Loucy (cell line): ENCODE measurements at regions not wholly inside any gene's neighbourhood (a gene's known extent, or its start where the extent isn't known, plus 50 kb on each side); places are given as distances from the start of the nearest gene placed in this dataset.

Experiments used
- H2AFZ ChIP-seq: fragments of 200-600 bp; sonication (generic); 2 replicates; pipeline ENCODE4 v1.6.0; 2016; ENCODE audit warnings: antibody characterized with exemption, mild to moderate bottlenecking, low read length, moderate library complexity
- H3F3A ChIP-seq: fragments of 200-600 bp; 2 replicates; pipeline ENCODE4 v1.6.0; 2016; ENCODE audit warnings: antibody characterized with exemption, low read depth, mild to moderate bottlenecking
- H3K27me3 ChIP-seq: fragments of 200-600 bp; sonication (generic); 2 replicates; pipeline ENCODE4 v1.6.1; 2014; ENCODE audit warnings: low read length, mild to moderate bottlenecking; ENCODE audit not compliant: insufficient read depth, poor library complexity, severe bottlenecking
- H3K36me3 ChIP-seq: fragments of 200-600 bp; sonication (generic); 2 replicates; pipeline ENCODE4 v1.6.1; 2016; ENCODE audit warnings: low read length; ENCODE audit not compliant: insufficient read depth
- H3K4me1 ChIP-seq: fragments of 200-600 bp; sonication (generic); 2 replicates; pipeline ENCODE4 v1.5.1; 2014; ENCODE audit warnings: low read length, mild to moderate bottlenecking; ENCODE audit not compliant: insufficient read depth, poor library complexity, severe bottlenecking
- H3K4me2 ChIP-seq: fragments of 200-600 bp; sonication (generic); 2 replicates; pipeline ENCODE4 v1.6.0; 2014; ENCODE audit warnings: antibody characterized with exemption, low read length, low read depth, mild to moderate bottlenecking; ENCODE audit not compliant: poor library complexity, severe bottlenecking
- H3K4me3 ChIP-seq: fragments of 200-600 bp; sonication (generic); 2 replicates; pipeline ENCODE4 v1.5.1; 2014; ENCODE audit warnings: low read length, mild to moderate bottlenecking, mixed read lengths; ENCODE audit not compliant: poor library complexity, severe bottlenecking
- H3K79me2 ChIP-seq: fragments of 200-600 bp; sonication (generic); 2 replicates; pipeline ENCODE4 v1.6.1; 2014; ENCODE audit warnings: low read length; ENCODE audit not compliant: insufficient read depth
- H3K9ac ChIP-seq: fragments of 200-600 bp; sonication (generic); 2 replicates; pipeline ENCODE4 v1.6.0; 2014; ENCODE audit warnings: mild to moderate bottlenecking, low read depth, low read length, moderate library complexity; ENCODE audit not compliant: poor library complexity, severe bottlenecking
- H3K9me2 ChIP-seq: fragments of 200-600 bp; sonication (generic); replicated peaks from 2 replicates; pipeline ENCODE4 v1.6.1; 2016; ENCODE audit warnings: low read depth, low read length, mixed read lengths
- H3K9me3 ChIP-seq: fragments of 200-600 bp; sonication (generic); 2 replicates; pipeline ENCODE4 v1.6.1; 2014; ENCODE audit warnings: mild to moderate bottlenecking, antibody characterized with exemption, low read length, low read depth; ENCODE audit not compliant: insufficient read depth
- H4K20me1 ChIP-seq: fragments of 200-600 bp; sonication (generic); 2 replicates; pipeline ENCODE4 v1.6.0; 2014; ENCODE audit warnings: antibody characterized with exemption, low read length, mild to moderate bottlenecking; ENCODE audit not compliant: insufficient read depth, poor library complexity, severe bottlenecking
- EZH2phosphoT487 ChIP-seq: fragments of 200-600 bp; IDR thresholded peaks from 2 replicates; pipeline ENCODE4 v1.6.1; 2018; ENCODE audit warnings: antibody characterized with exemption, mild to moderate bottlenecking, moderate library complexity, borderline replicate concordance
- TF ChIP-seq, protein P1 (sequence below): fragments of 200-600 bp; sonication (generic); conservative IDR thresholded peaks from 2 replicates; pipeline ENCODE4 v1.5.1; 2014; ENCODE audit warnings: mild to moderate bottlenecking, antibody characterized with exemption, low read length

DNA sequence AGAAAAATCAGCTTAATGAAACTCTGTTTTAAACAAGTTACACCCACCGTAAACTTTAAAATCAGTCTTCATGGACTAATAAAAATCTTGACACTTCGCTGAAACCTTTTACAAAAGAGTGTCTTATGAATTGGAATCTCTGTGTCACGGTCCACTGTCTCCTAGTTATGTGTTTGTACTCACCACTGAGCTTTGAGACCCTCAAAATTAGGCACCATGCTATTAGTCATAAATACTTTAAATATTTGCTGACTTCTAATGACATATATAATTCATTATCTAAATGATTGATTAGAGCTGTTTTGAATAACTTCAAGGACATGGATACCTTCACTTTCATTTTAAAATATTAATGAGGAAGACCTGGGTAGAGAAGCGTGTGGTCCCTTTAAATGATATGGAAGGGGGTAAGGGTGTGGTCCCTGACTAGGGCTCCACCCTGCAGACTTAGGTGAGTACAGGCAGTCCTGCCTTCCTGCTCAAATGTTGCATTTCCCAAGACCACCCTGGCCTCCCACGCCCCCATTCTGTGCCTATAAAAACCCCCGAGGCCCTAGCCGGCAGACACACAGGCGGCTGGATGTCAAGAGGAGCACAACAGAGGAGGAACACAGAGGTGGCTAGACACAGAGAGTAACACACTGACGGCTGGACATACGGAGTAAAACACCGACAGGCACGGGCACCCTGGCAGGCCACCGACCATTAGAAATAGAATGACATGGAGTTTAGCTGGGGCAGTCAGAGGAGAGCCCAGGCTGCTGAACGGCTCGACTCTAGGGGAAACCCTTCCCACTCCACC, 179.0 kb upstream of the CDH9 start:
- Histone ChIP-seq H3K9ac (no peak overlapping the region), H3K9me3 (no peaks in the 10 kb centered on the region), H4K20me1 (no peaks in the 10 kb centered on the region), H2AFZ (no peak overlapping the region), H3F3A (no peaks in the 10 kb centered on the region), H3K4me3 (no peak overlapping the region), H3K79me2 (no peaks in the 10 kb centered on the region), H3K4me2 (no peak overlapping the region), H3K9me2 (no peaks in the 10 kb centered on the region), H3K4me1 (no peaks in the 10 kb centered on the region), H3K36me3 (no peaks in the 10 kb centered on the region), H3K27me3 (no peaks in the 10 kb centered on the region)
- TF ChIP-seq, protein P1, sequence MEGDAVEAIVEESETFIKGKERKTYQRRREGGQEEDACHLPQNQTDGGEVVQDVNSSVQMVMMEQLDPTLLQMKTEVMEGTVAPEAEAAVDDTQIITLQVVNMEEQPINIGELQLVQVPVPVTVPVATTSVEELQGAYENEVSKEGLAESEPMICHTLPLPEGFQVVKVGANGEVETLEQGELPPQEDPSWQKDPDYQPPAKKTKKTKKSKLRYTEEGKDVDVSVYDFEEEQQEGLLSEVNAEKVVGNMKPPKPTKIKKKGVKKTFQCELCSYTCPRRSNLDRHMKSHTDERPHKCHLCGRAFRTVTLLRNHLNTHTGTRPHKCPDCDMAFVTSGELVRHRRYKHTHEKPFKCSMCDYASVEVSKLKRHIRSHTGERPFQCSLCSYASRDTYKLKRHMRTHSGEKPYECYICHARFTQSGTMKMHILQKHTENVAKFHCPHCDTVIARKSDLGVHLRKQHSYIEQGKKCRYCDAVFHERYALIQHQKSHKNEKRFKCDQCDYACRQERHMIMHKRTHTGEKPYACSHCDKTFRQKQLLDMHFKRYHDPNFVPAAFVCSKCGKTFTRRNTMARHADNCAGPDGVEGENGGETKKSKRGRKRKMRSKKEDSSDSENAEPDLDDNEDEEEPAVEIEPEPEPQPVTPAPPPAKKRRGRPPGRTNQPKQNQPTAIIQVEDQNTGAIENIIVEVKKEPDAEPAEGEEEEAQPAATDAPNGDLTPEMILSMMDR: no peak
- no peak for TF ChIP-seq EZH2phosphoT487

DNA sequence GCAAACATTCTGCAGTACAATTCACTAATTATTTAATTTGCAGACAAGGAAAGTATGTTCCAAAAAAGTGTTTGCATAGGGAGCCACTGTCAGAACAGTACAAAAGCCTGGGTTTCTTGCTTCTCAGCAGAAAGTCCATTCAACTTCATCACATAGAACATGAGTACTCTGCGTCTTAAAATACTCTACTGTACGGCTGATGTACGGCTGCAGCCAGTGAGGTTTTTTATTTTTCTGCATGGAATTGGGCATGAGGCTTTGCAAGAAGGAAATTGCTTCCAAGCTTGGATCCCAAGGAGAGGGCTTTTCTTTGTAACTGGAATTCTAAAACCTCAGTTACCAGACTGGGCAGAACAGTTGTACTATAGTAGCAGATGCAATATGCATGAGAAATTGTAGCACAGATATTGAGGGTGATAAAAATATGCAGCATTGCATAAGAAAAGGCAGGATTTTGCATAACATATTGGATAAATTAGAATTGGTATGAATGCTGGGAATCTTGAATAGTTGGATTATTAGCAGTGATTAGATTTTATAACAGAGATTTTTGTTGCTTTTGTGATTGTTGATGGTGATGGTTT, 178.1 kb upstream of the CDH9 start:
- no peak overlapping the region for H3K9ac ChIP-seq
- no peaks in the 10 kb centered on the region for H3K4me1 ChIP-seq
- H3F3A ChIP-seq: no peaks in the 10 kb centered on the region
- H3K4me3 ChIP-seq: no peak overlapping the region
- no peaks in the 10 kb centered on the region for H4K20me1 ChIP-seq
- H3K4me2 ChIP-seq: no peak overlapping the region
- no peak overlapping the region for H2AFZ ChIP-seq
- H3K27me3 ChIP-seq: no peaks in the 10 kb centered on the region
- no peaks in the 10 kb centered on the region for H3K36me3 ChIP-seq
- no peaks in the 10 kb centered on the region for H3K9me3 ChIP-seq
- H3K79me2 ChIP-seq: no peaks in the 10 kb centered on the region
- no peaks in the 10 kb centered on the region for H3K9me2 ChIP-seq
- TF ChIP-seq, protein P1: no peak
- TF ChIP-seq EZH2phosphoT487: no peak

DNA sequence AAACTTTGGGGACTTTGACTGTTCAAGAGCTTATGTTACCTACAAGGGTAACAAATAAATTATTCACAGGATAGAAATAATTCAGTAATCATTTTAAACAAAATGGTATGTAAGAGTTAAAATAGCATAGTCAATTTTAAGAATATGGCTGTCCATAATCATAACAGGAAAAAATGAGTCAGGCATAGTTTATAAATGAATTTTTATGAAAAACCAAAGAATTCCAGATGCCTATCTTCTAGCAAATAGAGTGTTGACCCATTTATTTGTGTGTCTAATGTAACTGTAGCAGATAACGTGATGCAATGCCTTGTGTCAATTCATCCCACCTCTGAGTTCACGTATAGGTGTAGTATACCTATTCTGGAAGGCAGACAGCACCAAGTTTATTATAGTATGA, 169.7 kb upstream of the CDH9 start:
- Histone ChIP-seq H3K4me1 (no peaks in the 10 kb centered on the region), H4K20me1 (no peaks in the 10 kb centered on the region), H3F3A (no peaks in the 10 kb centered on the region), H3K4me2 (no peak overlapping the region), H3K36me3 (no peaks in the 10 kb centered on the region), H3K79me2 (no peaks in the 10 kb centered on the region), H3K27me3 (no peaks in the 10 kb centered on the region), H3K9ac (no peak overlapping the region), H3K9me3 (no peaks in the 10 kb centered on the region), H3K4me3 (no peak overlapping the region), H2AFZ (no peak overlapping the region), H3K9me2 (no peaks in the 10 kb centered on the region)
- TF ChIP-seq EZH2phosphoT487: no peak
- TF ChIP-seq, protein P1: no peak
